H1 (cell line): ENCODE measurements at regions not wholly inside any gene's neighbourhood (a gene's known extent, or its start where the extent isn't known, plus 50 kb on each side); places are given as distances from the start of the nearest gene placed in this dataset.

Experiments used
- PHF8 ChIP-seq: fragments of 200-600 bp; sonication (generic); conservative IDR thresholded peaks from 2 replicates; pipeline ENCODE4 v1.7.1; 2012; ENCODE audit warnings: low read depth, mild to moderate bottlenecking, inconsistent platforms, low read length, moderate library complexity
- RXRA ChIP-seq: IDR thresholded peaks from 2 replicates; pipeline ENCODE4 v1.6.1; 2011; ENCODE audit warnings: low read depth, mild to moderate bottlenecking, low read length, moderate library complexity; ENCODE audit not compliant: insufficient read depth

GRCh38 chr10:3331187-3331586, 158.6 kb upstream of the PITRM1 start (continued):
- TF ChIP-seq PHF8 (no peak), RXRA (no peak)
- TF ChIP-seq, all 59 proteins: peak for 0
